ENCODE measurements at regions not wholly inside any gene's neighbourhood (a gene's known extent, or its start where the extent isn't known, plus 50 kb on each side); places are given as distances from the start of the nearest gene placed in this dataset.

DNA sequence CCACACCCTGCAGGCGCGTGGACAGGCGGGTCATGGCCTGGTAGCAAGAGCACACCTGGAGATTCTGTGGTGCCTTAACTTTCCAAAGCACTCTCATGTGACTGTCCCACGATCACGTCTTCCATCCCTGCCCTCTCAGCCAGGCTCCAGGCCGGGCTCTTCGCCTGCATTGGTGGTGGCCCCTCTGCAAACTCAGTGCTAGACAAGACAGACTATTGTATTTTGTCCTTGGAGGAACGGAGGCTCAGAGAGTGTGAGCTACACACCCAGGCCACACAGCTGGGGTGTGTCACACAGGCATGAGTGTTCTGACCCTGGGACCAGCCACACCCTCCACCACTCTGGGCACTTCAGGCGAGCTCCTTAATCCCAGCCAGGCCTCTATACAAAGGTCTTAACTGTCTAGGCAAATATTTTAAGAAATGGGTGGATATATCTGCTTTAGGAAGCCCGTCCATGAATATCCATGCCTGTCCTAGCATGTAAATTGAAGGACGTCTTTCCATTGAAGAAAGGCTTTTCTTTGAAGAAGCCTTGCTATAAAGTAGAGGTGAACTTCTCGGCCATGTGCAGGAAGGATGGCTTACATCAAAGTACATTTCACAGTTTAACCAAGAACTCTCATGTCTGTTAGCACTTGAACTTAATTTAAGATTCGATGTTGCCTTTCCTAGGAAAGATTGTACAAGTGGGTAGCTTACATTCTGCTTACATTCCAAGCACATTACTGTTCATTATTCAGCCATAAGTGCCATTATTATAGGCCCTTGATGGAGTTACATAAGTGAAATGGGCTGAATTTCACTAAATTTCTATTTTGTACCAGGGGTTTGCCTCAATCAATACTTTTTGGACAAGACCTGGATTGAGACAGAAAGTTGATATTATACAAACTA is 263.9 kb downstream of the DLL1 start:
- TF ChIP-seq, protein P1, sequence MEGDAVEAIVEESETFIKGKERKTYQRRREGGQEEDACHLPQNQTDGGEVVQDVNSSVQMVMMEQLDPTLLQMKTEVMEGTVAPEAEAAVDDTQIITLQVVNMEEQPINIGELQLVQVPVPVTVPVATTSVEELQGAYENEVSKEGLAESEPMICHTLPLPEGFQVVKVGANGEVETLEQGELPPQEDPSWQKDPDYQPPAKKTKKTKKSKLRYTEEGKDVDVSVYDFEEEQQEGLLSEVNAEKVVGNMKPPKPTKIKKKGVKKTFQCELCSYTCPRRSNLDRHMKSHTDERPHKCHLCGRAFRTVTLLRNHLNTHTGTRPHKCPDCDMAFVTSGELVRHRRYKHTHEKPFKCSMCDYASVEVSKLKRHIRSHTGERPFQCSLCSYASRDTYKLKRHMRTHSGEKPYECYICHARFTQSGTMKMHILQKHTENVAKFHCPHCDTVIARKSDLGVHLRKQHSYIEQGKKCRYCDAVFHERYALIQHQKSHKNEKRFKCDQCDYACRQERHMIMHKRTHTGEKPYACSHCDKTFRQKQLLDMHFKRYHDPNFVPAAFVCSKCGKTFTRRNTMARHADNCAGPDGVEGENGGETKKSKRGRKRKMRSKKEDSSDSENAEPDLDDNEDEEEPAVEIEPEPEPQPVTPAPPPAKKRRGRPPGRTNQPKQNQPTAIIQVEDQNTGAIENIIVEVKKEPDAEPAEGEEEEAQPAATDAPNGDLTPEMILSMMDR (IDR thresholded peaks at IDR 0.05; ENCODE audit: insufficient read depth, low read length, severe bottlenecking): no peak
- DNase-seq (ENCODE audit: low read depth) (peak; percentile 78), FAIRE-seq (no peak)
- Histone ChIP-seq H3K36me3 (ENCODE audit: control insufficient read depth, insufficient read depth, low read length) (no peaks in the 10 kb centered on the region), H3K27me3 (ENCODE audit: control insufficient read depth, insufficient read depth, low read length) (peaks cover 2% of the 10 kb centered on the region), H3K4me3 (ENCODE audit: low read depth, low read length) (no peak overlapping the region)

DNA sequence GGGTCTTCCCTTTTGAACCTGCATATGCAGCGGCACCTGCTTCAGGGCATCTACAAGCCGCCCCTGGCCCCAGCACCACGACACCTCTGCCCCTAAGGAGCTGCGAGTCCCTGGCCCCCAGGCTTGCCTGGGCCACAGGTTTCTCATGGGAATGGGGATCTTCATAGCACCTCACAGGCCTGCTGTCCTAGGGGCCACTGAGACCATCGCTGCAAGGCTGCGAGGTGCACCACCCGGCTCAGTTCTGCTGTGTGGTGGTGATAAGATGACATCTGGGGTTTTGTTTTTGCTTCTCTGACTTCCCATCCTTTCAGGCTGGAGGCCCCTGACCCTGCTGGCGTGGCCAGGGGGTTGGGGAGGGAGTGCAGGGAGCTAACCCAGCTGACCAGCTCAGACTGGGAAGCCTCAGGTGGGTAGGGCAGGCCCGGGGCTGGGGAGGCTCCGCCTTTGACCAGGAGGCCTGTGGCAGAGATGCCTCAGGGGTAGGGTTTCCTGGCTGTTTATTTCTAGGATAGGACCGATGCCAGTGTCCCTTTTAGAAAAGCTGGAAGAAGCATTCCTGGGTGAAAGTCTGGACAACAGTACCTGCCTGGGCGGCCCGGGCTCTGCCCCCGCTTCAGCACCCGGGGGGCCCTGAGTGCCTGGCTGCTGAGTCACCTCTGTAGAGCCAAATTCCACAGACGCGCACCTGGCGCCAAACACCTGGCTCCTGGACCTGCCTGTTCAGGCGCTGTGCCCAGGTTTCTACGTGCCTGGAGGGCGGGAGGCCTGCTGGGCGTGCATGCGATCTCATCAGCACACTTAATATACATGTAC is 264.7 kb downstream of the DLL1 start:
- no peak overlapping the region for H3K4me3 ChIP-seq (ENCODE audit: low read depth, low read length)
- TF ChIP-seq, protein P1 (IDR thresholded peaks at IDR 0.05; ENCODE audit: insufficient read depth, low read length, severe bottlenecking): no peak
- H3K36me3 ChIP-seq (ENCODE audit: control insufficient read depth, insufficient read depth, low read length): no peaks in the 10 kb centered on the region
- peak; percentile 93 for DNase-seq (ENCODE audit: low read depth)
- peaks cover 2% of the 10 kb centered on the region for H3K27me3 ChIP-seq (ENCODE audit: control insufficient read depth, insufficient read depth, low read length)
- peak; percentile 89 for FAIRE-seq

DNA sequence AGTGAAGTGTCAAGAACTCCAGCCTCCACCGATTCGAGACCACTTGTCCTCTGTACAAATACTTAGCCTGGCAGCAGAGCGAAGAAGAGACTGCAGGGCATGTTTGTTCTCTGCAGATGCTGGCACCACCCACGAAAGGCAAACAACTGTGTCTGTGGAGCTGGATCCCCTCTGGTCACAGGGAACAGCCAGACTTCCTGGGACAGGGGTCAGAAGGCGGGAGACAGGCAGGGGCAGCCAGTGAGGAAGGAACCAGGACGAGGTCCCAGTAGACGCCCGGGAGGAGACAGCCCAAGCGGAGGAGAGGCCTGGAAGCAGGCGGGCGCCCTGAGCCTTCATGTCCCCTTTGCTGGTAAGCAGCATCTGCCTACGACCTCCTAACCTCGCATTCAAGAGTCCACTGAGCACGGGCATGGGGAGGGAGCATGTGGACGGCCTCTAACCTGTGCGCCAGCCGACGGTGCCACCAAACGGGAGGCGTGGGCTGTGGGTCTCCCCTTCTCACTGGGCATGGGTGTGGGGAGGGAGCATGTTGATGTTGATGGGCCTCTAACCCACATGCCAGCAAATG is 265.5 kb downstream of the DLL1 start:
- no peaks in the 10 kb centered on the region for H3K36me3 ChIP-seq (ENCODE audit: control insufficient read depth, insufficient read depth, low read length)
- no peak for FAIRE-seq
- no peak overlapping the region for H3K4me3 ChIP-seq (ENCODE audit: low read depth, low read length)
- no peak for DNase-seq (ENCODE audit: low read depth)
- TF ChIP-seq, protein P1 (IDR thresholded peaks at IDR 0.05; ENCODE audit: insufficient read depth, low read length, severe bottlenecking): no peak
- H3K27me3 ChIP-seq (ENCODE audit: control insufficient read depth, insufficient read depth, low read length): peaks cover 2% of the 10 kb centered on the region

DNA sequence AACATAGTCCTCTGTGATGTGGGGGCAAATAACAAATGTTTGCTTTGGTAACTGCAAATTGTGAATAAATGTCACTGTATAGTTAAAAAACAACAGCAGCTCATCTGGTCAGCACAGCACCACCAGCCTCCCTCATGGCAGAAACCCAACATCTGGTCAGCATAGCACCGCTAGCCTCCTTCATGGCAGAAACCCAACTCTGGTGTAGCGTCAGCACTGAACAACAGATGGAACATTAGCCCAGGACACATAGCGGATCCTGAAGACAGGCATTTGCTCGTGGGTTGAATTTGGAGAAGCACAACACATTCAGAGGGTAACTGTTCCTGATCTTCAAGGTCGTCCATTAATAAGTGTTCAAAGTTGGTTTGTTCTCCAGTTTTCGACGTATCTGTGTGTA is 265.9 kb downstream of the DLL1 start:
- DNase-seq (ENCODE audit: low read depth) (no peak), FAIRE-seq (peak; percentile 93)
- H3K27me3 ChIP-seq (ENCODE audit: control insufficient read depth, insufficient read depth, low read length): peaks cover 2% of the 10 kb centered on the region

More for the DNA sequence above, 265.9 kb downstream of the DLL1 start:
- Histone ChIP-seq H3K36me3 (ENCODE audit: control insufficient read depth, insufficient read depth, low read length) (no peaks in the 10 kb centered on the region), H3K4me3 (ENCODE audit: low read depth, low read length) (no peak overlapping the region)
- TF ChIP-seq, protein P1 (IDR thresholded peaks at IDR 0.05; ENCODE audit: insufficient read depth, low read length, severe bottlenecking): no peak
